ENCODE measurements at regions not wholly inside any gene's neighbourhood (a gene's known extent, or its start where the extent isn't known, plus 50 kb on each side); places are given as distances from the start of the nearest gene placed in this dataset.

- TF ChIP-seq POLR2A (IDR thresholded peaks at IDR 0.05; ENCODE audit: low read length) (no peak), GATA1 (IDR thresholded peaks at IDR 0.05; ENCODE audit: low read depth, low read length) (no peak)
Observed at GRCh38 chr6:30409184-30409583, 64.2 kb downstream of the RPP21 start.

Data from erythroblast (primary cell).